ENCODE measurements at regions not wholly inside any gene's neighbourhood (a gene's known extent, or its start where the extent isn't known, plus 50 kb on each side); places are given as distances from the start of the nearest gene placed in this dataset.

- no peak for DNase-seq
- H3K4me1 ChIP-seq, result no peaks in the 10 kb centered on the region
- H3K36me3 ChIP-seq, result no peaks in the 10 kb centered on the region
- no peak overlapping the region for H3K4me3 ChIP-seq (ENCODE audit: low read depth, low read length)
- TF ChIP-seq CTCF (IDR thresholded peaks at IDR 0.05; ENCODE audit: low read depth, low read length), result no peak
- H3K27me3 ChIP-seq, result no peaks in the 10 kb centered on the region
- H3K9me3 ChIP-seq, result no peaks in the 10 kb centered on the region
These were observed 682.5 kb downstream of the QKI start for GRCh38 chr6:164097056-164097455.

- TF ChIP-seq CTCF (IDR thresholded peaks at IDR 0.05; ENCODE audit: low read depth, low read length), result no peak
- Histone ChIP-seq H3K9me3 (no peaks in the 10 kb centered on the region), H3K4me1 (no peaks in the 10 kb centered on the region), H3K4me3 (ENCODE audit: low read depth, low read length) (no peak overlapping the region), H3K36me3 (no peaks in the 10 kb centered on the region), H3K27me3 (no peaks in the 10 kb centered on the region)
- DNase-seq, result no peak
These were observed 680.5 kb downstream of the QKI start for GRCh38 chr6:164095056-164095455.

GRCh38 chr6:164087870-164088269, 673.4 kb downstream of the QKI start:
- no peaks in the 10 kb centered on the region for H3K9me3 ChIP-seq
- no peaks in the 10 kb centered on the region for H3K27me3 ChIP-seq
- no peaks in the 10 kb centered on the region for H3K4me1 ChIP-seq
- no peak for TF ChIP-seq CTCF (IDR thresholded peaks at IDR 0.05; ENCODE audit: low read depth, low read length)
- no peaks in the 10 kb centered on the region for H3K36me3 ChIP-seq
- DNase-seq, result no peak
- H3K4me3 ChIP-seq (ENCODE audit: low read depth, low read length), result no peak overlapping the region

- Histone ChIP-seq H3K4me1 (no peaks in the 10 kb centered on the region), H3K27me3 (no peaks in the 10 kb centered on the region)
These were observed 672.7 kb downstream of the QKI start for GRCh38 chr6:164087211-164087610.

DNA sequence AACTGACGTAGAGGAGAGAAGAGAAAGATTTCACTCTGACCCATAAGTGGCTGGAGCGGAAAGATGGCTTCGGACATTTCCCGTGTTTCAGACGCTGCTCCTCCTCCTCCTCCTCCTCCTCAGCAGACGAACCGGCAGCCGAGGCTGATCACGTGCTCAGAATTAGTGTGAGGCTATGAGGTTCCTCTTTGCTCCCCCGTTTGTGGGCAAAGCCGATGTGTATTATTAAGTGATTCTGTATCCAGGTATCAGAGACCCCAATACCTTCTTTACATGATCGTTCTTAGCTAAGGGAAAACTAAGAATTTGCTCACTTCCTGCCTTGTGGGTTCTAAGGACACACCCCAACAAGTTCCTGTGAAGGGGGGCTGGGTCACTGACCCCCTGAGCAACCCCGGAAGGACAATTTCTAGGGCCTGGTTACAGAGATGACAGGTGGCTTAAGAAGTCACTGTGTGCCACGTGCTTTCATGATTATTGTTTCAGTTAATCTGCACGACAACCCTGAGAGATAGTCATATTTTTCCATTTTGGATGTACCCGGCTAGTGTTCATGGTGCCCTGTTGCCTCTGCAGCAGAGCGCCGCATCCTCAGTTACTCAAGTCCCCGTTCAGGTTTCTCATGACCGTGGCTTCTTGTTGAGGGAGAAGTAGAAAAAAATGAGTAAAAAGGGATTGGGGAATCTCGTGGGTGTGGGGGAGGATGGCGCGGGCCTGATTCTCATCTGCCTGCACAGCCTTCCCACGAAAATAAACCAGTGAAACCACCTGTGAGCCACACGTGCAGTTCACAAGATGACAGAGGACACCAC, 671.8 kb downstream of the QKI start:
- H3K36me3 ChIP-seq, result no peaks in the 10 kb centered on the region
- H3K4me1 ChIP-seq, result no peaks in the 10 kb centered on the region
- no peaks in the 10 kb centered on the region for H3K9me3 ChIP-seq
- no peak for DNase-seq
- H3K27me3 ChIP-seq, result no peaks in the 10 kb centered on the region
- no peak for TF ChIP-seq CTCF (IDR thresholded peaks at IDR 0.05; ENCODE audit: low read depth, low read length)
- no peak overlapping the region for H3K4me3 ChIP-seq (ENCODE audit: low read depth, low read length)

More at GRCh38 chr6:164087211-164087610, 672.7 kb downstream of the QKI start:
- TF ChIP-seq CTCF (IDR thresholded peaks at IDR 0.05; ENCODE audit: low read depth, low read length), result no peak
- no peak overlapping the region for H3K4me3 ChIP-seq (ENCODE audit: low read depth, low read length)
- DNase-seq, result no peak
- no peaks in the 10 kb centered on the region for H3K36me3 ChIP-seq
- no peaks in the 10 kb centered on the region for H3K9me3 ChIP-seq
